HG02885 (cell line): ENCODE measurements at regions not wholly inside any gene's neighbourhood (a gene's known extent, or its start where the extent isn't known, plus 50 kb on each side); places are given as distances from the start of the nearest gene placed in this dataset.

Experiments used
- ATAC-seq: cut with Tn5 transposase; IDR thresholded peaks from one replicate; pipeline ENCODE4 v1.9.1; 2021; ENCODE audit warnings: mild to moderate bottlenecking; ENCODE audit not compliant: unreplicated experiment, poor library complexity

DNA sequence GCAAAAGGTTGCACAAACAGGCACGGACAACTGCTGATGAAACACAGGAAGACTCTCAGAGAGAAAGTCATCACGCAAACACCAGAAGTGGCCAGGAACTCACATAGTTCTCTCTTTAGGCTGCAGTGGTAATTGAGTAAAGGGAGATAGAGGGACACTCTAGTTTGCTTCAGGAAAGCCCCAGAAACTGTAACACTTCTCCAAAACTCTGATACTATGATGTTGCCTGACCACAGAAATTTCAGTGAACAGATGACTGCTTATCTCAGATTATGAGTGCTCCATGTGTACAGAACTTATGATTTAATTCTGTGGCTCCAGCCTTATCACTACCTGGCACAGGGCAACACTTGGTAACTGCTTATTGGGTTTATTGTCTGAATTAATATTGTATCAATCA, 311.5 kb upstream of the GYPC start:
- peak; percentile 72 for ATAC-seq

- no peak for ATAC-seq
Observed at GRCh38 chr2:126345691-126346090, 310.3 kb upstream of the GYPC start.

DNA sequence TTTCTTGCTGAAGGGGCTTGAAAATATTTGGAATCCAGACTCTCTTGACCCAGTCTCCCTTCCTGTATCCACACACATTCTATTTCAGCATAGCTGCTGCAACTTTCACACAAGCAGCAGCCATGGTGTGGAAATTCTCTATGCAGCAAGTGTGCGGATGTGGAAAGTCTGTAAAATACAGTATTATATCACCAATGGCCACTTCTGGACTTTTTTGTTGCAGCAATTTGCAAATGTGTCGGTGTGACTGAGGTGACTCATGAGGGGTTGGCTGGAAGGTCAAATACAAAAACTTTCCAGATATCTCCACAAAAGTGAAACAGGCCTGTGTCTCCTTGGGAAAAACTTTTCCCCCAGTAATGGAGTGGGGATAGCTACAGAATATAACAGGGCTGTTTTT, 299.3 kb upstream of the GYPC start:
- no peak for ATAC-seq

DNA sequence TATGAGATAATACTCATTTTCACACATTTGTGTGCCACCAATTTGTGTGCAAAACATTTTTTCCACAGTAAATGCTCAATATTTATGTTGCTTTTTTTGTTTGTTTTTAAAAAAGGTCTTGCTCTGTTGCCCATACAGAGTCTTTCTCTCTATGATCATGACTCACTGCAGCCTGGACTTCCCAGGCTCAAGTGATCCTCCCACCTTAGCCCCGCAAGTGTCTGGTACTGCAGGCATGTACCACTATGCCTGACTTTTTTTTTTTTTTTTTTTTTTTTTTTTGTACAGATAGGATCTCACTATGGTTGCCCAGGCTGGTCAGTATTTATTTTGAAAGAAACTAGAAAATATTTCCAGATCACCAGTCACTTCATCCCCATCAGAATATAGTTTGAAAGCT, 297.8 kb upstream of the GYPC start:
- ATAC-seq = no peak

DNA sequence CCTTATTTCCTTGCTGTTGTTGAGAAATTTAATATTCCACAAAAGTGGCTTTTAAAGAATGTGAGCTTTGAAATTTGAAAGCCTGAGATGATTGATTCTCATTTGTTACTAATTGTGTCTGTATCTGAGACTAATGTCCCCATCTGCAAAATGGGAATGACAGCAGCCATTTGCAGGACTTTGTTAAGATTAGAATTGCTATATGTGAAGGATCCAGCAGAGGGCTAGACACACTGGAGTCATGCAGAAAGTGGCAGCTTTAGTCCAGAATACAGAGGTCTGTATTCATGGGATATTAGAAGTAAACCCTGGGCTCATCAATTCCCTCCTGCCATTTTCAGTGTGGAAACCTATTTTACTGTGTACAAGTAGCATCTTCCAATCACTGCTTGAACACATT, 296.5 kb upstream of the GYPC start:
- peak; percentile 79 for ATAC-seq

- no peak for ATAC-seq
Observed at GRCh38 chr2:126367361-126367760, 288.6 kb upstream of the GYPC start.

GRCh38 chr2:126368758-126369157, 287.2 kb upstream of the GYPC start:
- ATAC-seq = no peak

GRCh38 chr2:126370201-126370600, 285.8 kb upstream of the GYPC start:
- ATAC-seq = no peak

- ATAC-seq = no peak
Observed at GRCh38 chr2:126372406-126372805, 283.6 kb upstream of the GYPC start.

DNA sequence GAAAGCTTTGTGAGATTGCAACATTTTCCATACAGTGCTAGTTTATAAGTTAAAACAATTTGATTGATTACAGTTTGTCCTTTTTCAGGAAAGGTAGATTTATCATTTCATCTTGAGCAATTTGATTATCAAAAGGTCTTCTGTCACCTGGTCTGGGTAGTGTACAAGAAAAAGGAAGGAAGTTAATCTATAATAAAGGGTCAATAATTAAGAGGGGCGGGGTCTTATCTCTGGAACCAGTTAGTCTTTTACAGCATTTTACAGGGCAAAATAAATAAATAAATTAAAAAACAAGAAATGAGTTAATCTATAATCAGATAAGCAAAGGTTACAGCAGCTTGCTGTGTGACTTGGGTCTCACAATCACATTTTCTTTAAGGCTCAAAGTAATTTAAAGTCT, 277.8 kb upstream of the GYPC start:
- ATAC-seq = no peak

- no peak for ATAC-seq
Observed at GRCh38 chr2:126381091-126381490, 274.9 kb upstream of the GYPC start.

- ATAC-seq = no peak
Observed at GRCh38 chr2:126382998-126383397, 273.0 kb upstream of the GYPC start.

GRCh38 chr2:126383800-126384199, 272.2 kb upstream of the GYPC start:
- no peak for ATAC-seq

- no peak for ATAC-seq
Observed at GRCh38 chr2:126385441-126385840, 270.5 kb upstream of the GYPC start.

GRCh38 chr2:126385983-126386382, 270.0 kb upstream of the GYPC start:
- no peak for ATAC-seq

DNA sequence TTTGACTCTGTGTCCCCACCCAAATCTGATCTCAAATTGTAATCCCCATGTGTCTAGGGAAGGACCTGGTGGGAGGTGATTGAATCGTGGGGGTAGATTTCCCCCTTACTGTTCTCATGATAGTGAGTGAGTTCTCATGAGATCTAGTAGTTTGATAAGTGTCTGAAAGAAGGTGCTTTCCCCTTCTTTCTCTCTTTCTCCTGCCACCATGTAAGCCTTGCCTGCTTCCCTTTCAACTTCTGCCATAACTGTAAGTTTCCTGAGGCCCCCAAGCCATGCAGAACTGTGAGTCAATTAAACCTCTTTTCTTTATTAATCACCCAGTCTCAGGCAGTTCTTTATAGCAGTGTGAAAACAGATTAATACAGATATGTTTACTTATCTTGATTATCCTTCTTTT, 266.5 kb upstream of the GYPC start:
- ATAC-seq = no peak

- no peak for ATAC-seq
Observed at GRCh38 chr2:126392889-126393288, 263.1 kb upstream of the GYPC start.

DNA sequence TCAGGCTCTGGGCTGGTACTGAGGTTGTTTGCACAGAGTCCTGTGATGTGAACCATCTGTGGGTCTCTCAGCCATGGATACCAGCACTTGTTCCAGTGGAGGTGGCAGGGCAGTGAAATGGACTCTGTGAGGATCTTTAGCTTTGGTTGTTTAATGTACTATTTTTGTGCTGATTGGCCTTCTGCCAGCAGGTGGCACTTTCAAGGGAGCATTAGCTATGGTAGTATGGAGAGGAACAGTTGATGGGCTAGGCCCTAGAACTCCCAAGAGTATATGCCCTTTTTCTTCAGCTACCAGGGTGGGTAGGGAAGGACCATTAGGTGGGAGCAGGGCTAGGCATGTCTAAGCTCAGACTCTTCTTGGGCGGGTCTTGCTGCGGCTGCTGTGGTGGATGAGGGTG, 257.0 kb upstream of the GYPC start:
- ATAC-seq = no peak

DNA sequence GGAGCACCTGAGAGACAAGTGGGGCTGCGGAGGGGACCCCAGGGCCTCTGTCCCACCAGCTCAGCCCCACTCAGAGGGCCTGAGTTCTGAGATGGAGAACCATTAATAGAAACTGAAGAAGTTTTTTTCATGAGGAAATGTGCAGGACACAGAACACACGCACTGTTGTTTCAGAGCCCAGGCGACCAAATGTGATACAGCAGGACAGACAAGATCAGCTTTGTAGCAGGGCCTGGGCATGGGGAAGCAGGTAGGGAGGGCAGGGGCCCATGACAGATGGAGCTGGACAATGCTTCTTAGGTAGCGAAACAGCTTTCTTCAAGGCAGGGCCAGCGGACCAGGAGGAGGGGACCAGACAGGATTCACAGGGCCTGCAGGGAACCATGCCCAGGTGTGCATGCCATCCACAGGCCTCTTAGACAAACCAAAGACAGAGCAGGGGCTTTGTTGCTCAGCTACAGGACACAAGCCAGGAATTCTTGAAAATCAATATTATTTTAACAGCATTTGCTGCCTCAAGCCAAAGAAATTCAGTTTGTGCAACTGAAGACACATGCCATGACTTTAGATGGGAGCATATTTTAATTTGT, 252.8 kb upstream of the GYPC start:
- no peak for ATAC-seq

GRCh38 chr2:126406267-126406666, 249.7 kb upstream of the GYPC start:
- no peak for ATAC-seq

DNA sequence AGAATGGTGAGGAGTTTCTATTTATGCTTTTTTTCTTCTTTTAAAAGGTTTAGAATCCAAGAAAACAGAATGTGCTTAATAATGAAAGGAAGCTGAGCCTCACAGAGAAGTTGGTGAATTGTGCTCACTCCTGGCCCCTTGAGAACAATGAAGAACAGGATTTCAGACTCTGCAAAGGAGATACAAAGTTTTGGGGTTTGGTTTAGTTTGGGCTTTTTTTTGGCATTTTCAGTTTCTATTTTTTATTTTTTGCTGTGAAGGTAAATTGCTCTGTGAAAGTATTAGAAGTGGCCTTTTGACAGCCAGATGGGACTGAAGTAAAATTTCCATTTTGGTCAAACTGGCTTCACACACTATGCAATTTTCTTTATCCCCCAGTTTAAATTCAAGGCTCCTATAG, 247.3 kb upstream of the GYPC start:
- ATAC-seq = no peak

GRCh38 chr2:126409850-126410249, 246.1 kb upstream of the GYPC start:
- ATAC-seq = no peak

GRCh38 chr2:126413079-126413478, 242.9 kb upstream of the GYPC start:
- ATAC-seq = peak; percentile 93
